ENCODE measurements at regions not wholly inside any gene's neighbourhood (a gene's known extent, or its start where the extent isn't known, plus 50 kb on each side); places are given as distances from the start of the nearest gene placed in this dataset.

GRCh38 chr4:117467404-117467803, 382.0 kb upstream of the TRAM1L1 start:
- no peak for TF ChIP-seq CTCF (IDR thresholded peaks at IDR 0.05)
- TF ChIP-seq ZFX (IDR thresholded peaks at IDR 0.05; ENCODE audit: borderline replicate concordance), result no peak
- no peak overlapping the region for H3K27ac ChIP-seq

GRCh38 chr4:117474987-117475386, 389.6 kb upstream of the TRAM1L1 start:
- TF ChIP-seq CTCF (IDR thresholded peaks at IDR 0.05), result no peak
- no peak for TF ChIP-seq ZFX (IDR thresholded peaks at IDR 0.05; ENCODE audit: borderline replicate concordance)
- H3K27ac ChIP-seq, result no peak overlapping the region

GRCh38 chr4:117477925-117478324, 392.5 kb upstream of the TRAM1L1 start:
- no peak overlapping the region for H3K27ac ChIP-seq
- TF ChIP-seq ZFX (IDR thresholded peaks at IDR 0.05; ENCODE audit: borderline replicate concordance) (no peak), CTCF (IDR thresholded peaks at IDR 0.05) (no peak)

GRCh38 chr4:117478702-117479101, 393.3 kb upstream of the TRAM1L1 start:
- H3K27ac ChIP-seq, result no peak overlapping the region
- TF ChIP-seq CTCF (IDR thresholded peaks at IDR 0.05) (no peak), ZFX (IDR thresholded peaks at IDR 0.05; ENCODE audit: borderline replicate concordance) (no peak)

GRCh38 chr4:117479673-117480072, 394.3 kb upstream of the TRAM1L1 start:
- TF ChIP-seq ZFX (IDR thresholded peaks at IDR 0.05; ENCODE audit: borderline replicate concordance) (no peak), CTCF (IDR thresholded peaks at IDR 0.05) (no peak)

GRCh38 chr4:117481742-117482141, 396.4 kb upstream of the TRAM1L1 start:
- no peak overlapping the region for H3K27ac ChIP-seq
- TF ChIP-seq CTCF (IDR thresholded peaks at IDR 0.05) (no peak), ZFX (IDR thresholded peaks at IDR 0.05; ENCODE audit: borderline replicate concordance) (no peak)

More at GRCh38 chr4:117479673-117480072, 394.3 kb upstream of the TRAM1L1 start:
- H3K27ac ChIP-seq, result no peak overlapping the region

GRCh38 chr4:117488692-117489091, 403.3 kb upstream of the TRAM1L1 start:
- no peak for TF ChIP-seq ZFX (IDR thresholded peaks at IDR 0.05; ENCODE audit: borderline replicate concordance)
- H3K27ac ChIP-seq, result no peak overlapping the region

- TF ChIP-seq CTCF (IDR thresholded peaks at IDR 0.05), result no peak
- no peak for TF ChIP-seq ZFX (IDR thresholded peaks at IDR 0.05; ENCODE audit: borderline replicate concordance)
- H3K27ac ChIP-seq, result no peak overlapping the region
These were observed 403.7 kb upstream of the TRAM1L1 start for GRCh38 chr4:117489107-117489506.
